Activated CD4-positive, alpha-beta T cell treated with anti-CD3 and anti-CD28 coated beads, Interleukin-2, amount 50 U/mL, for 24 hours (primary cell): ENCODE measurements at regions not wholly inside any gene's neighbourhood (a gene's known extent, or its start where the extent isn't known, plus 50 kb on each side); places are given as distances from the start of the nearest gene placed in this dataset.

Experiments
- DNase-seq, 2 donors: peaks; one replicate each; pipeline ENCODE4 v3.0.0-alpha.2; 2020; ENCODE audit warnings: low read depth in 1 of 2, low spot score in 1 of 2

- no peak for DNase-seq
These were observed 93.8 kb downstream of the GLRX3 start for GRCh38 chr10:130230036-130230435.

- DNase-seq, result no peak
These were observed 94.4 kb downstream of the GLRX3 start for GRCh38 chr10:130230611-130231010.

- DNase-seq, result no peak
These were observed 95.1 kb downstream of the GLRX3 start for GRCh38 chr10:130231251-130231741.

- no peak for DNase-seq
These were observed 96.2 kb downstream of the GLRX3 start for GRCh38 chr10:130232166-130233034.

GRCh38 chr10:130233035-130233360 is 96.8 kb downstream of the GLRX3 start:
- DNase-seq, result no peak

GRCh38 chr10:130233426-130233825 is 97.2 kb downstream of the GLRX3 start:
- DNase-seq, result no peak

- DNase-seq, result no peak
These were observed 98.2 kb downstream of the GLRX3 start for GRCh38 chr10:130234171-130234965.

GRCh38 chr10:130236711-130237110 is 100.5 kb downstream of the GLRX3 start:
- no peak for DNase-seq

- DNase-seq, result no peak
These were observed 104.2 kb downstream of the GLRX3 start for GRCh38 chr10:130240409-130240808.

- DNase-seq, result no peak
These were observed 106.3 kb downstream of the GLRX3 start for GRCh38 chr10:130242513-130242912.

- no peak for DNase-seq
These were observed 106.8 kb downstream of the GLRX3 start for GRCh38 chr10:130243015-130243414.

- no peak for DNase-seq
These were observed 108.1 kb downstream of the GLRX3 start for GRCh38 chr10:130244031-130244927.

- no peak for DNase-seq
These were observed 108.8 kb downstream of the GLRX3 start for GRCh38 chr10:130244928-130245495.

GRCh38 chr10:130246113-130246512 is 109.9 kb downstream of the GLRX3 start:
- DNase-seq, result no peak

- no peak for DNase-seq
These were observed 113.9 kb downstream of the GLRX3 start for GRCh38 chr10:130250127-130250526.

- no peak for DNase-seq
These were observed 115.6 kb downstream of the GLRX3 start for GRCh38 chr10:130251766-130252165.

GRCh38 chr10:130254243-130254642 is 118.1 kb downstream of the GLRX3 start:
- no peak for DNase-seq

GRCh38 chr10:130254662-130255061 is 118.5 kb downstream of the GLRX3 start:
- no peak for DNase-seq

- no peak for DNase-seq
These were observed 119.6 kb downstream of the GLRX3 start for GRCh38 chr10:130255777-130256176.

- no peak for DNase-seq
These were observed 121.7 kb downstream of the GLRX3 start for GRCh38 chr10:130257897-130258296.

- DNase-seq, result no peak
These were observed 123.2 kb downstream of the GLRX3 start for GRCh38 chr10:130259380-130259779.
